NCI-H2227 treated with DMSO at 0.1 percent for 48 hours (cell line): ENCODE measurements at regions not wholly inside any gene's neighbourhood (a gene's known extent, or its start where the extent isn't known, plus 50 kb on each side); places are given as distances from the start of the nearest gene placed in this dataset.

Source experiments
- DNase-seq: peaks from one replicate; lab custom pipeline; 2025; lab: John Stamatoyannopoulos, UW

DNA sequence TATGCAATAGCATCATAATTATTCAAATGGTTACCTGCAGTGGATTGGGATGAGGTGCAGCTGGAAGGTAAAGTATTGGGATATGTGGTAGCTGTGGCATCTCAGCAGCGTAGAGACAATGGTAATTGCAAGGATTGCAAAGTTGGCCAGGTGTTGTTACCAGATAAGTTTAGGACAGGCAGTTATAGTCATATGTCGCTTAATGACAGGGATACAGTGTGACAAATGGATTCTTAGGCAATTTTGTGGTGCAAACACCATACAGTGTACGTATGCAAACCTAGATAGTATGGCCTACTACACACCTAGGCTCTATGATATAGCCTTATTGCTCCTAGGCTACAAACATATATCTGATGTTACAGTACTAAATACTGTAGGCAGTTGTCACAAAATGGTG lies 163.5 kb upstream of the LYZL2 start:
- DNase-seq, result no peak

GRCh38 chr10:30792025-30792424 lies 162.5 kb upstream of the LYZL2 start:
- no peak for DNase-seq

- DNase-seq, result no peak
Measured at GRCh38 chr10:30791197-30791611, 161.7 kb upstream of the LYZL2 start.

- DNase-seq, result no peak
Measured at GRCh38 chr10:30789806-30790205, 160.3 kb upstream of the LYZL2 start.

GRCh38 chr10:30788307-30788706 lies 158.8 kb upstream of the LYZL2 start:
- no peak for DNase-seq

DNA sequence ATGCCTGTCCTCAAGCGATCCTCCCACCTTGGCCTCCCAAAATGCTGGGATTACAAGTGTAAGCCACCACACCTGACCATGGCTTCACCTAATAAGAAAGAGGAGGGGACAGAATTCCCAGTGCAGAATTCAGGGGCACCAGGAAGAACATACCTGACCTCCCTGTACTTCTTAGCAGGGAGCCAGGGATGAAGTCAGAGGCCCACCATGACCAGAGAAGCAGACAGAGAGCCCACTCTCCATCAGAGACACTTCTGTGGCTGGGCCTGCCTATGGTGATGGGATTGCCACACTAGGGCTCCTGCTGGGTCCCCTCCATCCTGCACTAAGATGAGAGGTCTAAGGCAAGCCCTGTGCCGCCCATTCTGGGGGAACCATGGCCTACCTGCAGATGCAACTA lies 157.4 kb upstream of the LYZL2 start:
- no peak for DNase-seq

DNA sequence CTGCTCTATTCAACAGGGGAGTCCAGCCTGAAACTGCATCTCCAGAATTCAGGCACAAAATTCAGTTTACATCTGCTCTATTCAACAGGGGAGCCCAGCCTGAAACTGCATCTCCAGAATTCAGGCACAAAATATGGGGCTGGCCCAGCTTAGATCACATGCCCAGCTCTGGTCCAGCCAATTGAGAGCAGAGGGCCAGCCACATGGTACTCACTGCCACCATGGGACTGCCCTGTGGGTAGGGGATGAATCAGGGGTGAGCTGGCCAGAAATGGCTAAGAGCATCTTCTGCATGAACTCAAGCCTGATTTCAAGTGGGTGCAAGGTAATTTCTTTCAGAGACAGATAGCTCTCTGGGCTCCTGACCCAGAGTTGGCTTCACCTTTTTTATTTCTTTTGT lies 156.6 kb upstream of the LYZL2 start:
- no peak for DNase-seq

DNA sequence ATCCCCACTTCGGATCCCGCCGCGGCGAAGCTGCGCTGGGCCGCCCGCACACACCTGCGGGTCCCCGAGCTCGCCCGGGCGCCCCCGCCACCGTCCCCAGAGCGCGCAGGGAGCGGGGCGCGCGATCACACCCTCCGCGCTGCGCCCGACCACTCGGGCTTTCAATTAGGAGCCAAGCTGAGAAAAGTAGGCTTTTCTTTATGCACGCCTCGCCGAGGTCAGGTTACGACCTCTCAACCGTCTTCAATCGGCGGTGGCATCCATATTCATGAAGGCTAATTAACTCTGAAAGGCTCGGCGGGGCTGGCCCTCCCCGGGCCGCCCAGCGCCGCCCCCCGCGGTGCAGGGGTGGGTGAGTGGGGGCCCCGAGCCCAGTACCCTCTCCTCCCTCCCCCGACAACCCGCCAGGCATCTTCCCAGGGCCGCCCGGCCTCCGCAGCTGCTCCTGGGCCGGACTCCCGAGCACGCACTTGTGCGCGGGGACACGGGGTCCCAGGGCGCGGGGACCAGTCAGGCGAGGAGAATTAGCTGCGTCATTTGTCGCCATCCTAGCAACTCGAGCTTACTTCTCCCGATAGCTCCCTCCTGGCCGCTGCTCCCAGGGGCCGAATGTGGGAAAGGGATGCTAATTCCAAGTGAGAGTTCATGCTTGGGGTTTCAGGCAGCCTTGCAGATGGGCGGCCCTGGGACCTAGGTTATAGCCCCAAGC lies 155.5 kb upstream of the LYZL2 start:
- DNase-seq, result peak; percentile 64

GRCh38 chr10:30784524-30784896 lies 155.0 kb upstream of the LYZL2 start:
- no peak for DNase-seq

GRCh38 chr10:30783939-30784501 lies 154.5 kb upstream of the LYZL2 start:
- DNase-seq, result peak; percentile 66

DNA sequence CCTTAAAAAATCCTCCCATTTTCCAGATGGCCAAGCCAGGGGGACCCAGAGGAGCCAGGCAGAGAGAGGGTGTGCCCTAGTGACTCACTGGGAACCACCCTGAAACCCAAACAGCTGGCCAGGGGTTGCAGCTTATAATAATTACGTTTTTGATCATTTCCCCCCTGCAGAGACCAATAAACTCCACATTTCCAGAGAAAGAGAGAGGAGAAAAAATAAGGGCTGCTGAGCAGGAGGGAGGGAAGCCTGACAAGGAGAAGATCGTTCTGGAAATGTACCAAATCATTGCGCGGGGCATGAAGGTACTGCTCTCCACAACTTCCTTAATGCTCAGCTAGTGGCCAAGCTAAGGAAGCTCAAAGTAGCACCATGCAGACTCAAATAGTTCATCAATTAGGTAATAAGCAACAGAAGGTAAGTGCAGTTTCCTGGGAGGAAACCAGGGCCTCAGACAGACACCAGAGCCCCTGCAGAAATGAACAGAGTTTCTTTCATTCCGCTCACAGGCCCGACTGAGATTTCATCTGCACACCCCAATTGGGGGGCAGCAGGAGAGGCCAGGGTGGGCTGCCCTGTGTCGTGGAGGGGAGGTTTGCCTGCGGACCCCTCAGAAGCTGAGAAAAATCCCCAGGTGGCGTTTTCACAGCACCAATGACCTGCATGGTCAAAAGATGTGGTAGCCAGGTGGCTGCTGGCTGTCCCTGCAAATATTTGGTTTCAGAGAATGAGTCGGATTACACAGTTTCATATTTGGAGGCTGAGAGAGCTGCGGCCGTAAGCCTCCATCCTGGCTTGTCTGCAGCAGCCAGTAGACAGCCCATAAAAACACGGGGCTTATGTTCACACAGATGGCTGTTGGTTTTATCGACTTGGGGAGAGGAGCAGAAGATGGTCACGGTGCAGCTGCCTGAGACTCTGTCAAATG lies 153.2 kb upstream of the LYZL2 start:
- no peak for DNase-seq

DNA sequence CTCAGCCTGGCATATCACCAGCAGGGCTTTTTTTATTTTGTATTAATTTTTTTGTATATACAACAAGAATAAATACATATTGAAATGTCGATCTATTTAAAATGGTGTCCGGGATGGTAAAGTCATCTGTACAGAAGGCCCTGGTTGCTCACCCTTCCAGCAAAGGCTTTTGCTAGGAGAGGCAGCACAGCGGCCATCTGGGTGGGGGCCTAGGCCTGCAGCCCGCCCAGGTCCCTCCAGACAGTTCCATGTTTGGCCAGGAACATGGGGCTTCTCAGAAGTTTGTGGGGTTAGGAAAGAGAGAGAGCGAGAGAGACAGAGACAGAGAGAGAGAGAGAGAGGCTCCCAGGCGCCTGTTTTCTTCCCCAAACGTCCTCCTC lies 152.6 kb upstream of the LYZL2 start:
- no peak for DNase-seq

GRCh38 chr10:30781670-30782121 lies 152.1 kb upstream of the LYZL2 start:
- DNase-seq, result no peak

GRCh38 chr10:30778769-30779168 lies 149.2 kb upstream of the LYZL2 start:
- DNase-seq, result no peak

- DNase-seq, result no peak
Measured at GRCh38 chr10:30775779-30776591, 146.4 kb upstream of the LYZL2 start.

DNA sequence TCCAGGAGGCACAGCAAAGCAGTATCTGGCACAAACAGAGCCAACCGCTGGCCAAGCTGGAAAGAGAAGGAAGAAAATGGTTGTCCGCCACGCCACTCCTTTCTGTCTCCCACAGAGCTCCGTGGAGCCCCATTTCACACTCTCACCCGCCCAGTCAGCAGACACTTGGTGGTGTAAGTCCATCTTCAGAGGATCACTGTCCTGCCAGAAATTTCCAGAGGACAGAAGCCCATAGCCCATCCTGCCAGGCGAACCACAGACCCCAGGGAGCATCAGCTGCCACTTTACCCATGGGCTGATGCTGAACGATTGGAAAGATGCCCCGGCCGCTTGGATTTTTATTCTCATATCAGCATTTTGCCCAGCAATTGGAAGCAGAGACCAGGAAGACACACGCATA lies 144.7 kb upstream of the LYZL2 start:
- no peak for DNase-seq

DNA sequence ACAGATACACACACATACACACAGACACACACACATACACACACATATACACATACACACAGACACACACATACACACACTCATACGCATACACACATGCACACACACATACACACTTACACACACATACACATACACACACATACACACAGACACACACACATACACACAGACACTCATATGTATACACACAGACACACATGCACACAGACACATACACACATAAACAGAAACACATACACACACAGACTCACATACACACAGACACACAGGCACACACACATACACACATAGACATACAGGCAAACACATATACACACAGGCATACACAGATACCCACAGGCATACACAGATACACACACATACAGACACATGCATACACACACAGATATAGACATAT lies 143.9 kb upstream of the LYZL2 start:
- DNase-seq, result no peak

- DNase-seq, result no peak
Measured at GRCh38 chr10:30770816-30771215, 141.3 kb upstream of the LYZL2 start.

DNA sequence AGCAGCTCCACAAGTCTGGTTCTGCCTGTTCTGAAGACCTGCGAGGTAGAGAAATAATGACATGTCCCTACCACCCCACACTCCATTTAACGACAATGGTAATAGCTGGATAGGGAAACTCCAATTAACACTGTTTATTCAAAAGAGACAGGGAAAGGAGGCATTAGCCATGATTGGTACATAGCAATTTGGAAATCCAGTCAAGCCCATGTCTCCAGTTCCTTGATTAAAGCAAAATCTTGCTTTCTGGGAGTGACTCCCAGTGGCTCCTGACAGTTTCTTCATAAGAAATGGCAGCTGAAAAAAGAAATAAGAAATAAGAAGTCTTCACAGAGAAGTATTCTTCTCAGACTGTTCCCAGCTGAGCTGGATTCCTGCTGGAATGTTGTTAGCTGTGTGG lies 140.7 kb upstream of the LYZL2 start:
- DNase-seq, result no peak

- no peak for DNase-seq
Measured at GRCh38 chr10:30769361-30769760, 139.8 kb upstream of the LYZL2 start.

DNA sequence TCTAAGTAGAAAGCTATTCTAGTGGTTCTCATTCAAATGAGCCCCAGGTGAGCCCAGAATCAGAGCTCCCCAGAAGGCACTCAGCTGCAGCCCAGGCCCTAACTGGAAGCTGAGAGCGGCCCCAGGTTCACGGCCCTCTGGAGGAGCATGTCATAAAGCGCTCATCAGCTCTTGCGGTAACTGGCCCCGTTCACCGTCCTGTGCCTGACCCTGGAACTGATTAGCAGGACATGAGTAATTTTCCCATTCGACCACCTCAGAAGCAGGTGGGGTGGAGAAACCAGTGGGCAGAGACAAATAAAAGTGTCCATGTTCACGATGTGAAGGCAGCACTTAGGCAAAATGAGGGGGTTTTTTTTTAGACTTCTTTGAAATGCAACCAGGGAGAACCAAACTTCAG lies 136.1 kb upstream of the LYZL2 start:
- no peak for DNase-seq

DNA sequence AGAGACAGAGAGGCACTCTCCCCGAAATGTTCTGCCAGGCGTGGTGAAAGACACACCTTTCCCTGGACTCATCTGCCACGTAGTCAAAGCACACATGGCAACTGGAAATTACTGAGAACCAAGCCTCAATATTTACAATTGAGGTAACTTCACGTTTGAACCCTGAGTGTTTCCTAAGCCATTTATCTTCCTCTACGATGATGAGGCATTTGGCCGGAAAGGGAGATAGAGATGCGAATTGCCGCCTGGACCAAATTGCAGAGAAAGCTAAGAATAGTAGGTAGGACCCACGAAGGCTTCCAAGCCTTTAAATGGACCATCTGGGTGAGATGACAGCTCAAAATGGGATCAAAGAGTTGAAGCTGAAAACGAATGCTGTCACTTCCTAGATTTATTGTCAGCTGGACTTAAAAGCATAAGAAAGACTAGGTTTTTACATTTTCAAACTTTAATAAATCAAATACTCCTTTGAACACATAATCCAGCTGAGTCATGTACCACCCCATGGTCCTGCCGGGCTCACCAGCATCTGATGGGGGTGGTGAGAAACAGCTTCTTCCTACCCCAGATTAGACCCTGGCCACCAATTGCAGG lies 135.6 kb upstream of the LYZL2 start:
- no peak for DNase-seq
